ENCODE measurements at regions not wholly inside any gene's neighbourhood (a gene's known extent, or its start where the extent isn't known, plus 50 kb on each side); places are given as distances from the start of the nearest gene placed in this dataset.

- no peak for TF ChIP-seq CTCF (IDR thresholded peaks at IDR 0.05; ENCODE audit: control insufficient read depth, insufficient read depth, low read depth, low read length, missing control alignments)
- H3K4me3 ChIP-seq (ENCODE audit: control insufficient read depth, low read depth, low read length) = no peak overlapping the region
- DNase-seq (ENCODE audit: low read depth) = no peak
Observed at GRCh38 chr15:38622908-38623307, 58.3 kb upstream of the RASGRP1 start.

GRCh38 chr15:38623744-38624143, 59.1 kb upstream of the RASGRP1 start:
- no peak for DNase-seq (ENCODE audit: low read depth)
- no peak overlapping the region for H3K4me3 ChIP-seq (ENCODE audit: control insufficient read depth, low read depth, low read length)
- no peak for TF ChIP-seq CTCF (IDR thresholded peaks at IDR 0.05; ENCODE audit: control insufficient read depth, insufficient read depth, low read depth, low read length, missing control alignments)

GRCh38 chr15:38624244-38625205, 59.9 kb upstream of the RASGRP1 start:
- no peak overlapping the region for H3K4me3 ChIP-seq (ENCODE audit: control insufficient read depth, low read depth, low read length)
- DNase-seq (ENCODE audit: low read depth) = no peak
- TF ChIP-seq CTCF (IDR thresholded peaks at IDR 0.05; ENCODE audit: control insufficient read depth, insufficient read depth, low read depth, low read length, missing control alignments) = no peak

- TF ChIP-seq CTCF (IDR thresholded peaks at IDR 0.05; ENCODE audit: control insufficient read depth, insufficient read depth, low read depth, low read length, missing control alignments) = no peak
- no peak overlapping the region for H3K4me3 ChIP-seq (ENCODE audit: control insufficient read depth, low read depth, low read length)
- no peak for DNase-seq (ENCODE audit: low read depth)
Observed at GRCh38 chr15:38625886-38626285, 61.3 kb upstream of the RASGRP1 start.

GRCh38 chr15:38626443-38627050, 61.9 kb upstream of the RASGRP1 start:
- H3K4me3 ChIP-seq (ENCODE audit: control insufficient read depth, low read depth, low read length) = no peak overlapping the region
- no peak for DNase-seq (ENCODE audit: low read depth)
- TF ChIP-seq CTCF (IDR thresholded peaks at IDR 0.05; ENCODE audit: control insufficient read depth, insufficient read depth, low read depth, low read length, missing control alignments) = no peak

- no peak for TF ChIP-seq CTCF (IDR thresholded peaks at IDR 0.05; ENCODE audit: control insufficient read depth, insufficient read depth, low read depth, low read length, missing control alignments)
- no peak overlapping the region for H3K4me3 ChIP-seq (ENCODE audit: control insufficient read depth, low read depth, low read length)
- DNase-seq (ENCODE audit: low read depth) = no peak
Observed at GRCh38 chr15:38627689-38628277, 63.2 kb upstream of the RASGRP1 start.

All from AG09309 (cell line).